ENCODE measurements at regions not wholly inside any gene's neighbourhood (a gene's known extent, or its start where the extent isn't known, plus 50 kb on each side); places are given as distances from the start of the nearest gene placed in this dataset.

GRCh38 chr10:30722956-30723620 is 93.5 kb upstream of the LYZL2 start:
- no peaks in the 10 kb centered on the region for H3K36me3 ChIP-seq (replicated peaks; ENCODE audit: insufficient read depth, low read depth)
- TF ChIP-seq CTCF (IDR thresholded peaks at IDR 0.05; ENCODE audit: poor library complexity) (no peak), EZH2phosphoT487 (IDR thresholded peaks at IDR 0.05; ENCODE audit: low read depth, severe bottlenecking, unreplicated experiment) (no peak), EZH2 (IDR thresholded peaks at IDR 0.05; ENCODE audit: borderline replicate concordance) (no peak)
- no peak overlapping the region for H3K4me3 ChIP-seq
- H2AFZ ChIP-seq: no peak overlapping the region
- H3K9me3 ChIP-seq (ENCODE audit: low read depth): no peaks in the 10 kb centered on the region
- H3K4me2 ChIP-seq: no peak overlapping the region
- no peak overlapping the region for H3K27ac ChIP-seq
- WGBS (ENCODE audit: low lambda C conversion rate, missing lambda C conversion rate): 85% methylated on average over 10 of the region's 10 CpGs
- H3K27me3 ChIP-seq: no peaks in the 10 kb centered on the region
- H3K79me2 ChIP-seq: no peaks in the 10 kb centered on the region
- DNase-seq (ENCODE audit: low spot score): no peak
- H4K20me1 ChIP-seq (ENCODE audit: insufficient read depth, poor library complexity, severe bottlenecking): no peaks in the 10 kb centered on the region
- no peaks in the 10 kb centered on the region for H3K9me2 ChIP-seq (replicated peaks; ENCODE audit: insufficient read depth)
- H3K4me1 ChIP-seq (ENCODE audit: insufficient read depth): no peaks in the 10 kb centered on the region

GRCh38 chr10:30719832-30720231 is 90.3 kb upstream of the LYZL2 start:
- DNase-seq (ENCODE audit: low spot score): no peak
- Histone ChIP-seq H3K27ac (no peak overlapping the region), H3K9me3 (ENCODE audit: low read depth) (no peaks in the 10 kb centered on the region), H3K79me2 (no peaks in the 10 kb centered on the region), H2AFZ (no peak overlapping the region), H3K36me3 (replicated peaks; ENCODE audit: insufficient read depth, low read depth) (no peaks in the 10 kb centered on the region), H3K27me3 (no peaks in the 10 kb centered on the region), H3K4me1 (ENCODE audit: insufficient read depth) (no peaks in the 10 kb centered on the region), H3K4me2 (no peak overlapping the region), H3K4me3 (no peak overlapping the region), H4K20me1 (ENCODE audit: insufficient read depth, poor library complexity, severe bottlenecking) (no peaks in the 10 kb centered on the region), H3K9me2 (replicated peaks; ENCODE audit: insufficient read depth) (no peaks in the 10 kb centered on the region)
- WGBS (ENCODE audit: low lambda C conversion rate, missing lambda C conversion rate): 55% methylated on average over 9 of the region's 9 CpGs
- TF ChIP-seq EZH2 (IDR thresholded peaks at IDR 0.05; ENCODE audit: borderline replicate concordance): no peak
- TF ChIP-seq EZH2phosphoT487 (IDR thresholded peaks at IDR 0.05; ENCODE audit: low read depth, severe bottlenecking, unreplicated experiment): no peak
- no peak for TF ChIP-seq CTCF (IDR thresholded peaks at IDR 0.05; ENCODE audit: poor library complexity)

GRCh38 chr10:30709700-30710358 is 80.3 kb upstream of the LYZL2 start:
- 98% methylated on average over 6 of the region's 6 CpGs for WGBS (ENCODE audit: low lambda C conversion rate, missing lambda C conversion rate)
- Histone ChIP-seq H3K9me2 (replicated peaks; ENCODE audit: insufficient read depth) (no peaks in the 10 kb centered on the region), H3K4me1 (ENCODE audit: insufficient read depth) (no peaks in the 10 kb centered on the region), H3K4me3 (no peak overlapping the region), H3K79me2 (no peaks in the 10 kb centered on the region), H3K27me3 (no peaks in the 10 kb centered on the region), H3K36me3 (replicated peaks; ENCODE audit: insufficient read depth, low read depth) (no peaks in the 10 kb centered on the region), H4K20me1 (ENCODE audit: insufficient read depth, poor library complexity, severe bottlenecking) (no peaks in the 10 kb centered on the region), H3K9me3 (ENCODE audit: low read depth) (no peaks in the 10 kb centered on the region), H3K4me2 (no peak overlapping the region), H2AFZ (no peak overlapping the region), H3K27ac (no peak overlapping the region)
- TF ChIP-seq EZH2 (IDR thresholded peaks at IDR 0.05; ENCODE audit: borderline replicate concordance): no peak
- no peak for TF ChIP-seq EZH2phosphoT487 (IDR thresholded peaks at IDR 0.05; ENCODE audit: low read depth, severe bottlenecking, unreplicated experiment)
- no peak for TF ChIP-seq CTCF (IDR thresholded peaks at IDR 0.05; ENCODE audit: poor library complexity)
- DNase-seq (ENCODE audit: low spot score): no peak

All from hepatocyte (in vitro differentiated cells).